ENCODE measurements at regions not wholly inside any gene's neighbourhood (a gene's known extent, or its start where the extent isn't known, plus 50 kb on each side); places are given as distances from the start of the nearest gene placed in this dataset.
"Not testable (repeated sequence)": the region's sequence is repeated elsewhere in the genome, so short reads cannot be mapped to it uniquely, and the experiment has no call there.

DNA sequence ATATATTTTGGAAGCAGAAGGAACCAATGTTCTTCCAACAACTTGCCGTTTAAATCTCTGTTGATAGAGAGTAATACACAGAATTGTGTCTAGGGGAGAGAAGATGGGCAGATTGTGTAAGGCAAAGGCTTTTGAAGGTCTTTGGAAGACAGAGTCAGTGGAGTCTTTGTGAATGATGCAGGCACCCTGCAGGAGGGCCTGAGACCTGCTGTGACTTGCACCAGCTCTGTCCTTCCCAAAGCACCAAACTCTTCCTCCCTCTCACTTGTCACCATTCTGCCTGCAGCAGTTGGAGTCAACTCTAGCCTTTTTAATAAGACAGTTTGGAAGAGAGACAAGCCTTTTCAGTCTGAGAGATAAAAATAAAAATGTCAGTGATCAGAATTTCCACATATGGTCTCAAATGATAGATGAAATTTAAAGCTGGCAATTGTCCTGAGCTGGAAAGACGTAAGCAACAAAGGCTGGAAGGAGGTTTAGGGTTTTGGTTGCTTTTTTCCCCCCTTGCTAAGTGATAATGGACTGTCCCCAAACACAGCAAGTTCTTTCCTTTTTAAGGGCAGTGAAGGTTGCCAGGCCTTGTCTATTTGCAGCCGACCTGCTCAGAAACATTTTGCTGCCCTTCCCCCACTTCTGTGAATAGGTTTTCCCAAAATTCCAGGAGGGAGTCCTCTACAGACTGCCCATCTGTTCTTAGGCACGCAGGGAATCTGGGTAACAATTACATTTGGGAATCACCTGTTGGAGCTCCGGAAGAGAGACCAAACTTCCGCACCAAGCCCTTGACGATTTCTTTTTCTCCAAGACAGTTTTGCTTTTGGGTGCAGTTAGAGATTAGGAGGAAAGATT is 103.0 kb upstream of the NTF3 start:
- H3K27ac ChIP-seq: no peak overlapping the region
- no peaks in the 10 kb centered on the region for H3K27me3 ChIP-seq
- DNase-seq (ENCODE audit: low spot score): no peak
- TF ChIP-seq, protein P1, sequence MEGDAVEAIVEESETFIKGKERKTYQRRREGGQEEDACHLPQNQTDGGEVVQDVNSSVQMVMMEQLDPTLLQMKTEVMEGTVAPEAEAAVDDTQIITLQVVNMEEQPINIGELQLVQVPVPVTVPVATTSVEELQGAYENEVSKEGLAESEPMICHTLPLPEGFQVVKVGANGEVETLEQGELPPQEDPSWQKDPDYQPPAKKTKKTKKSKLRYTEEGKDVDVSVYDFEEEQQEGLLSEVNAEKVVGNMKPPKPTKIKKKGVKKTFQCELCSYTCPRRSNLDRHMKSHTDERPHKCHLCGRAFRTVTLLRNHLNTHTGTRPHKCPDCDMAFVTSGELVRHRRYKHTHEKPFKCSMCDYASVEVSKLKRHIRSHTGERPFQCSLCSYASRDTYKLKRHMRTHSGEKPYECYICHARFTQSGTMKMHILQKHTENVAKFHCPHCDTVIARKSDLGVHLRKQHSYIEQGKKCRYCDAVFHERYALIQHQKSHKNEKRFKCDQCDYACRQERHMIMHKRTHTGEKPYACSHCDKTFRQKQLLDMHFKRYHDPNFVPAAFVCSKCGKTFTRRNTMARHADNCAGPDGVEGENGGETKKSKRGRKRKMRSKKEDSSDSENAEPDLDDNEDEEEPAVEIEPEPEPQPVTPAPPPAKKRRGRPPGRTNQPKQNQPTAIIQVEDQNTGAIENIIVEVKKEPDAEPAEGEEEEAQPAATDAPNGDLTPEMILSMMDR (IDR thresholded peaks at IDR 0.05): no peak
- no peaks in the 10 kb centered on the region for H3K4me1 ChIP-seq
- H3K4me3 ChIP-seq: no peak overlapping the region
- peaks cover 0 to 10% of the 10 kb centered on the region in 2 donors for H3K9me3 ChIP-seq
- no peaks in the 10 kb centered on the region for H3K36me3 ChIP-seq

DNA sequence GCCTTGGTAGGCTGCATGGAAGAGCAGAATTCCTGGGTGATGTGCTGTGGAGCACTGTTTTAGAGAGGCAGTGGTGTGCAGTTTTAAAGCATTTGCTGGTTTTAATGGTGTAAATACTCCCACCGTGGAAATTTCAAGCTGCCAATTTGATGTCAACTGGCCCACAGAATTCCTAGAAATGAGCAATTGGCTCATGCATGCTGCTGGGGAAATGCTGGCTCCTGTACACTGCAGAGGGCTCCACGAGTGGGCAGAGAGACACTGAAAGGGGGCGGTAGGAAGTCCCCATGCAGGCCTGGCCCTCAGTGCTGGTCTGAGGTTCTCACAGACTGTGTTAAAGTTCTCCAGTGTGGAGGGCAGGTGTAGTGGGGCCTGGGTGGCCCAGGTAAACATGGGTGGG is 99.4 kb upstream of the NTF3 start:
- Histone ChIP-seq H3K27ac (no peak overlapping the region), H3K36me3 (no peaks in the 10 kb centered on the region), H3K9me3 (no peaks in the 10 kb centered on the region), H3K4me3 (no peak overlapping the region), H3K4me1 (no peaks in the 10 kb centered on the region), H3K27me3 (no peaks in the 10 kb centered on the region)
- DNase-seq (ENCODE audit: low spot score): no peak
- TF ChIP-seq, protein P1 (IDR thresholded peaks at IDR 0.05): no peak

DNA sequence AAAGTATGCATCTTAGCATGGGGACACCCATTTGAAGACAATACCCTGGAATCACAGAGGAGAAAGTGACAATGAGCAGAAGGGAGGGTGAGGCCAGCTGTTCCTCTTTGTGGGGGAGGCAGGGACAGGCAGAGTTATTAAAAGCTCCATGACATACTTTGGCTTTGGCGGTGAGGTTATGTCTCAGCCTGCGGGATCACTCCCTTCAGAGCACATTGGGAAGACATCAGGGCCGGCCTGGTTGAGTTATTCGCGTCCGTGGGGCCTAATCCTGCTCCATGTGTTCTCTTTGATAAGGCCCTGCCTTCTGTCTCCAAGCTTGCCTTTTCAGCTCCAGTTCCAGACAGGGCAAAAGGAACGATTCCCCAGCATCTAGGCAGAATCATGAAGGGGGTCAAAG is 98.8 kb upstream of the NTF3 start:
- TF ChIP-seq, protein P1 (IDR thresholded peaks at IDR 0.05): no peak
- H3K27ac ChIP-seq: no peak overlapping the region
- no peak overlapping the region for H3K4me3 ChIP-seq
- no peaks in the 10 kb centered on the region for H3K27me3 ChIP-seq
- no peaks in the 10 kb centered on the region for H3K9me3 ChIP-seq
- no peak for DNase-seq (ENCODE audit: low spot score)
- H3K36me3 ChIP-seq: no peaks in the 10 kb centered on the region
- H3K4me1 ChIP-seq: no peaks in the 10 kb centered on the region

DNA sequence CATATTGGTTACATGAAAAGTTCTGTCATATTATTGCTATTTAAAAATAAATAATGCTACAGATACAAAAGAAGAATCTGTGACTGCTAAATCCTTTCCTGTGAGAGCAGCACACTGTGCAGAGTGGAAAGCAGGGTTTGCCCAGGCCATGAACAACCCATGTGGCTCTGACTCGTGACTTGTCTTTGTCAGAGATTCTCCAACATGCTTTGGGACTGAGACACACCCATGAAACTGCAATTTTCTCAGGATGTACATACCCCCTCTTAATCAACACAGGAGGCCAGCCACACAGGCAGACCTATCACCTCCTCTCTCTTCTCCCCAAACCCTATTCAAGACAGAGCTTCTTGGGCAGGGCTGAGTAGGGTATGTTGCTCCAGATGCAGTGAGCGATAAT is 96.8 kb upstream of the NTF3 start:
- no peaks in the 10 kb centered on the region for H3K9me3 ChIP-seq
- no peak overlapping the region for H3K27ac ChIP-seq
- no peaks in the 10 kb centered on the region for H3K4me1 ChIP-seq
- no peak overlapping the region for H3K4me3 ChIP-seq
- TF ChIP-seq, protein P1 (IDR thresholded peaks at IDR 0.05): no peak
- no peak for DNase-seq (ENCODE audit: low spot score)
- H3K36me3 ChIP-seq: no peaks in the 10 kb centered on the region
- no peaks in the 10 kb centered on the region for H3K27me3 ChIP-seq

DNA sequence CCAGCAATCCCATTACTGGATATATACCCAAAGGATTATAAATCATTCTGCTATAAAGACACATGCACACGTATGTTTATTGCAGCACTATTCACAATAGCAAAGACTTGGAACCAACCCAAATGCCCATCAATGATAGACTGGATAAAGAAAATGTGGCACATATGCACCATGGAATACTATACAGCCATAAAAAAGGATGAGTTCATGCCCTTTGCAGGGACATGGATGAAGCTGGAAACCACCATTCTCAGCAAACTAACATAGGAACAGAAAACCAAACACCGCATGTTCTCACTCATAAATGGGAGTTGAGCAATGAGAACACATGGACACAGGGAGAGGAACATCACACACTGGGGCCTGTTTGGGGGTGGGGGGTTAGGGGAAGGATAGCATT is 90.8 kb upstream of the NTF3 start:
- H3K27ac ChIP-seq; H3K4me1 ChIP-seq; DNase-seq (ENCODE audit: low spot score); H3K36me3 ChIP-seq; H3K4me3 ChIP-seq; H3K27me3 ChIP-seq; H3K9me3 ChIP-seq: not testable (repeated sequence)

DNA sequence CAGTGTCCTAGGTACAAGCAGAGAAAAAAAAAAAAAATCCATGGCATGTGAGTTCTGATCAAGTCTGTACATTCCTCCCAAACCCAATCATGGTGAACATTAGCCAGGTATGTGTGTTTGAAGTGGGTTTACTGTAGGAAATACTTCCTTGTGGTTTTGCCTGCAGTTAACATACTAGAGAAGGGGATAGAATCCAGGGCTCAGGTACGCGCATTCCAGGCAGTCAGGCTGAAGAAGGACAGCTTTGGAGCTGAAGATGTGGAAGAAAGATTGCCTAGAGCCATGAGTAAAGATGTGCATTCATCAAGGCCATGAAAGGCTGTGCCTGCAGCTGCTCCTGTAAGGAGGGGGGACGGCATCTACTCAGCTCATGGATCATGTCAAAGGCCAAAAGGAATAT is 88.2 kb upstream of the NTF3 start:
- no peak overlapping the region for H3K4me3 ChIP-seq
- H3K9me3 ChIP-seq: no peaks in the 10 kb centered on the region
- H3K27ac ChIP-seq: no peak overlapping the region
- DNase-seq (ENCODE audit: low spot score): no peak
- H3K36me3 ChIP-seq: no peaks in the 10 kb centered on the region
- TF ChIP-seq, protein P1 (IDR thresholded peaks at IDR 0.05): no peak
- H3K27me3 ChIP-seq: no peaks in the 10 kb centered on the region
- no peaks in the 10 kb centered on the region for H3K4me1 ChIP-seq
